HEK293 (cell line): ENCODE measurements at regions not wholly inside any gene's neighbourhood (a gene's known extent, or its start where the extent isn't known, plus 50 kb on each side); places are given as distances from the start of the nearest gene placed in this dataset.

ENCODE experiments used
- CTCF ChIA-PET: fragments of 350-600 bp; formaldehyde crosslinking; extraction: SDS; loops from one replicate; lab custom pipeline; 2021; ENCODE audit warnings: antibody characterized with exemption; lab: Yijun Ruan, JAX
- POLR2A ChIA-PET: fragments of 300-600 bp; formaldehyde crosslinking; extraction: SDS; loops from one replicate; lab custom pipeline; 2020; ENCODE audit warnings: antibody characterized with exemption, inconsistent platforms; lab: Yijun Ruan, JAX
- H3K27ac ChIP-seq: fragments of 200-500 bp; sonication (Bioruptor generic); 2 replicates; pipeline ENCODE4 v1.5.1; 2014; ENCODE audit warnings: low read depth, low read length, control low read depth, inconsistent platforms; ENCODE audit errors: extremely low read depth
- H3K36me3 ChIP-seq, 2 experiments: fragments of 200-500 bp in 1 of 2; sonication (Bioruptor generic) in 1 of 2; 1 replicate in 1 of 2; 2 replicates in 1 of 2; pipeline ENCODE4 v1.5.1; 2014 to 2017; ENCODE audit warnings: inconsistent platforms in 2 of 2, low read length in 2 of 2; ENCODE audit not compliant: control insufficient read depth in 2 of 2, insufficient read depth in 1 of 2
- H3K4me1 ChIP-seq: fragments of 200-500 bp; sonication (Bioruptor generic); 2 replicates; pipeline ENCODE4 v1.5.1; 2014; ENCODE audit warnings: mild to moderate bottlenecking, low read length, inconsistent platforms; ENCODE audit not compliant: control insufficient read depth, insufficient read depth
- H3K4me3 ChIP-seq: 2 replicates; pipeline ENCODE4 v1.5.1; 2011; ENCODE audit warnings: low read depth, mild to moderate bottlenecking, control low read depth, low read length, moderate library complexity
- H3K9me3 ChIP-seq: fragments of 200-500 bp; sonication (Bioruptor generic); 2 replicates; pipeline ENCODE4 v1.5.1; 2014; ENCODE audit warnings: low read depth, low read length, inconsistent platforms; ENCODE audit not compliant: control insufficient read depth, insufficient read depth
- FEZF1 ChIP-seq: fragments of 450-650 bp; formaldehyde crosslinking; IDR thresholded peaks from 2 replicates; pipeline ENCODE4 v1.5.1; 2016; ENCODE audit warnings: missing biosample characterization, missing genetic modification characterization
- GLIS2 ChIP-seq: fragments of 450-650 bp; formaldehyde crosslinking; IDR thresholded peaks from 2 replicates; pipeline ENCODE4 v1.5.1; 2016; ENCODE audit warnings: missing biosample characterization, missing genetic modification characterization
- HOXA7 ChIP-seq: sonication (generic); formaldehyde crosslinking; IDR thresholded peaks from 2 replicates; pipeline ENCODE4 v1.8.1; 2022; ENCODE audit warnings: missing genetic modification reagents, borderline replicate concordance
- HOXC10 ChIP-seq: sonication (generic); formaldehyde crosslinking; IDR thresholded peaks from 2 replicates; pipeline ENCODE4 v1.8.1; 2023; ENCODE audit warnings: mild to moderate bottlenecking, missing genetic modification reagents
- INSM2 ChIP-seq: fragments of 450-650 bp; formaldehyde crosslinking; IDR thresholded peaks from 2 replicates; pipeline ENCODE4 v1.5.1; 2016; ENCODE audit warnings: missing biosample characterization, missing genetic modification characterization
- OSR2 ChIP-seq: fragments of 450-650 bp; formaldehyde crosslinking; IDR thresholded peaks from 2 replicates; pipeline ENCODE4 v1.5.1; 2016; ENCODE audit warnings: missing biosample characterization, missing genetic modification characterization
- PRDM1 ChIP-seq: fragments of 450-650 bp; formaldehyde crosslinking; IDR thresholded peaks from 2 replicates; pipeline ENCODE4; 2016; ENCODE audit warnings: missing biosample characterization, missing genetic modification characterization
- PRDM4 ChIP-seq: fragments of 450-650 bp; formaldehyde crosslinking; IDR thresholded peaks from 2 replicates; pipeline ENCODE4 v1.5.1; 2017; ENCODE audit warnings: missing biosample characterization, missing genetic modification characterization
- YY1 ChIP-seq: fragments of 450-650 bp; formaldehyde crosslinking; IDR thresholded peaks from 2 replicates; pipeline ENCODE4 v1.5.1; 2018; ENCODE audit warnings: missing biosample characterization, missing genetic modification characterization
- ZBTB48 ChIP-seq: fragments of 450-650 bp; formaldehyde crosslinking; IDR thresholded peaks from 2 replicates; pipeline ENCODE4 v1.5.1; 2016; ENCODE audit warnings: missing biosample characterization, missing genetic modification characterization
- ZNF155 ChIP-seq: fragments of 450-650 bp; formaldehyde crosslinking; IDR thresholded peaks from 2 replicates; pipeline ENCODE4 v1.5.1; 2016; ENCODE audit warnings: missing biosample characterization, missing genetic modification characterization
- ZNF157 ChIP-seq: fragments of 450-650 bp; formaldehyde crosslinking; IDR thresholded peaks from 2 replicates; pipeline ENCODE4 v1.5.1; 2016; ENCODE audit warnings: missing biosample characterization, missing genetic modification characterization
- ZNF211 ChIP-seq: fragments of 450-650 bp; formaldehyde crosslinking; IDR thresholded peaks from 2 replicates; pipeline ENCODE4 v1.5.1; 2016; ENCODE audit warnings: low read depth, missing biosample characterization, missing genetic modification characterization
- ZNF214 ChIP-seq: fragments of 450-650 bp; formaldehyde crosslinking; IDR thresholded peaks from 2 replicates; pipeline ENCODE4 v1.5.1; 2017; ENCODE audit warnings: missing biosample characterization, mild to moderate bottlenecking, missing genetic modification characterization, borderline replicate concordance
- ZNF221 ChIP-seq: fragments of 450-650 bp; formaldehyde crosslinking; IDR thresholded peaks from 2 replicates; pipeline ENCODE4 v1.5.1; 2017; ENCODE audit warnings: missing biosample characterization, missing genetic modification characterization, borderline replicate concordance
- ZNF223 ChIP-seq: fragments of 450-650 bp; formaldehyde crosslinking; IDR thresholded peaks from 2 replicates; pipeline ENCODE4 v1.5.1; 2016; ENCODE audit warnings: missing biosample characterization, missing genetic modification characterization
- ZNF23 ChIP-seq: fragments of 450-650 bp; formaldehyde crosslinking; IDR thresholded peaks from 2 replicates; pipeline ENCODE4 v1.5.1; 2016; ENCODE audit warnings: missing biosample characterization, missing genetic modification characterization, borderline replicate concordance
- ZNF266 ChIP-seq: fragments of 450-650 bp; formaldehyde crosslinking; IDR thresholded peaks from 2 replicates; pipeline ENCODE4 v1.5.1; 2016; ENCODE audit warnings: missing biosample characterization, missing genetic modification characterization, low read depth
- ZNF311 ChIP-seq: fragments of 450-650 bp; formaldehyde crosslinking; IDR thresholded peaks from 2 replicates; pipeline ENCODE4 v1.5.1; 2017; ENCODE audit warnings: missing biosample characterization, missing genetic modification characterization, borderline replicate concordance
- ZNF335 ChIP-seq: fragments of 450-650 bp; formaldehyde crosslinking; conservative IDR thresholded peaks from 2 replicates; pipeline ENCODE4 v1.5.1; 2016; ENCODE audit warnings: missing biosample characterization, missing genetic modification characterization
- ZNF404 ChIP-seq: fragments of 450-650 bp; formaldehyde crosslinking; IDR thresholded peaks from 2 replicates; pipeline ENCODE4 v1.5.1; 2017; ENCODE audit warnings: missing biosample characterization, missing genetic modification characterization
- ZNF449 ChIP-seq: fragments of 450-650 bp; formaldehyde crosslinking; IDR thresholded peaks from 2 replicates; pipeline ENCODE4 v1.5.1; 2017; ENCODE audit warnings: missing biosample characterization, mild to moderate bottlenecking, missing genetic modification characterization, moderate library complexity
- ZNF529 ChIP-seq: fragments of 450-650 bp; formaldehyde crosslinking; IDR thresholded peaks from 2 replicates; pipeline ENCODE4 v1.5.1; 2017; ENCODE audit warnings: missing genetic modification characterization, missing biosample characterization; ENCODE audit not compliant: insufficient replicate concordance
- ZNF580 ChIP-seq: fragments of 450-650 bp; formaldehyde crosslinking; IDR thresholded peaks from 2 replicates; pipeline ENCODE4 v1.5.1; 2016; ENCODE audit warnings: missing biosample characterization, missing genetic modification characterization
- ZNF777 ChIP-seq: fragments of 450-650 bp; formaldehyde crosslinking; IDR thresholded peaks from 2 replicates; pipeline ENCODE4 v1.5.1; 2017; ENCODE audit warnings: missing biosample characterization, missing genetic modification characterization, borderline replicate concordance
- ZSCAN4 ChIP-seq: fragments of 450-650 bp; formaldehyde crosslinking; IDR thresholded peaks from 2 replicates; pipeline ENCODE4 v1.5.1; 2017; ENCODE audit warnings: missing biosample characterization, missing genetic modification characterization

- H3K4me1 ChIP-seq, result no peaks in the 10 kb centered on the region
- no peaks in the 10 kb centered on the region for H3K36me3 ChIP-seq
- no peak overlapping the region for H3K27ac ChIP-seq
- TF ChIP-seq ZNF214 (tag by site-specific recombination) (no peak), HOXC10 (no peak), ZSCAN4 (tag by site-specific recombination) (no peak), ZNF449 (tag by site-specific recombination) (no peak), PRDM4 (tag by site-specific recombination) (no peak), ZNF311 (tag by site-specific recombination) (no peak), ZBTB48 (tag by site-specific recombination) (no peak), PRDM1 (tag by site-specific recombination) (no peak), ZNF580 (tag by site-specific recombination) (no peak), ZNF223 (tag by site-specific recombination) (no peak), ZNF266 (tag by site-specific recombination) (no peak), ZNF777 (tag by site-specific recombination) (no peak), ZNF221 (tag by site-specific recombination) (no peak), FEZF1 (no peak)
- POLR2A ChIA-PET, result no interaction called here
- no peaks in the 10 kb centered on the region for H3K9me3 ChIP-seq
- H3K4me3 ChIP-seq, result no peak overlapping the region
- CTCF ChIA-PET, result no interaction called here
Observed at GRCh38 chr1:213484758-213485157, 433.7 kb downstream of the RPS6KC1 start.

GRCh38 chr1:213486488-213486887, 435.4 kb downstream of the RPS6KC1 start:
- Histone ChIP-seq H3K4me1 (no peaks in the 10 kb centered on the region), H3K9me3 (no peaks in the 10 kb centered on the region), H3K4me3 (no peak overlapping the region), H3K36me3 (no peaks in the 10 kb centered on the region), H3K27ac (no peak overlapping the region)
- ChIA-PET CTCF (no interaction called here), POLR2A (no interaction called here)
- TF ChIP-seq YY1 (tag by site-specific recombination), result no peak
- no peak for TF ChIP-seq HOXA7 (CRISPR knock-in tag)
- no peak for TF ChIP-seq ZNF157 (tag by site-specific recombination)
- no peak for TF ChIP-seq INSM2
- TF ChIP-seq ZNF529 (tag by site-specific recombination), result no peak
- TF ChIP-seq PRDM4 (tag by site-specific recombination), result no peak
- TF ChIP-seq ZNF404 (tag by site-specific recombination), result no peak
- no peak for TF ChIP-seq ZNF335
- no peak for TF ChIP-seq ZNF155 (tag by site-specific recombination)
- TF ChIP-seq GLIS2 (tag by site-specific recombination), result no peak
- TF ChIP-seq ZNF777 (tag by site-specific recombination), result no peak
- TF ChIP-seq OSR2, result no peak
- no peak for TF ChIP-seq ZNF23 (tag by site-specific recombination)
- TF ChIP-seq ZNF211 (tag by site-specific recombination), result no peak
